WTC11 (cell line): ENCODE measurements at regions not wholly inside any gene's neighbourhood (a gene's known extent, or its start where the extent isn't known, plus 50 kb on each side); places are given as distances from the start of the nearest gene placed in this dataset.

Experiments
- CBFB ChIP-seq: sonication (generic); formaldehyde crosslinking; IDR thresholded peaks from 2 replicates; pipeline ENCODE4 v1.8.1; 2022; ENCODE audit warnings: mild to moderate bottlenecking, low read depth, missing genetic modification reagents
- ESRRA ChIP-seq: sonication (generic); formaldehyde crosslinking; IDR thresholded peaks from 2 replicates; pipeline ENCODE4 v1.8.1; 2022; ENCODE audit warnings: mild to moderate bottlenecking, missing genetic modification reagents, borderline replicate concordance
- IRF2 ChIP-seq: sonication (generic); formaldehyde crosslinking; IDR thresholded peaks from 2 replicates; pipeline ENCODE4 v1.8.0; 2022; ENCODE audit warnings: low read depth, missing genetic modification reagents, borderline replicate concordance
- ZNF232 ChIP-seq: sonication (generic); formaldehyde crosslinking; IDR thresholded peaks from 2 replicates; pipeline ENCODE4 v1.8.0; 2022; ENCODE audit warnings: mild to moderate bottlenecking, missing genetic modification reagents
- TF ChIP-seq, protein P1 (sequence below): fragments of 200-600 bp; IDR thresholded peaks from 2 replicates; pipeline ENCODE4 v1.8.0; 2022; ENCODE audit warnings: antibody characterized with exemption

- TF ChIP-seq, protein P1, sequence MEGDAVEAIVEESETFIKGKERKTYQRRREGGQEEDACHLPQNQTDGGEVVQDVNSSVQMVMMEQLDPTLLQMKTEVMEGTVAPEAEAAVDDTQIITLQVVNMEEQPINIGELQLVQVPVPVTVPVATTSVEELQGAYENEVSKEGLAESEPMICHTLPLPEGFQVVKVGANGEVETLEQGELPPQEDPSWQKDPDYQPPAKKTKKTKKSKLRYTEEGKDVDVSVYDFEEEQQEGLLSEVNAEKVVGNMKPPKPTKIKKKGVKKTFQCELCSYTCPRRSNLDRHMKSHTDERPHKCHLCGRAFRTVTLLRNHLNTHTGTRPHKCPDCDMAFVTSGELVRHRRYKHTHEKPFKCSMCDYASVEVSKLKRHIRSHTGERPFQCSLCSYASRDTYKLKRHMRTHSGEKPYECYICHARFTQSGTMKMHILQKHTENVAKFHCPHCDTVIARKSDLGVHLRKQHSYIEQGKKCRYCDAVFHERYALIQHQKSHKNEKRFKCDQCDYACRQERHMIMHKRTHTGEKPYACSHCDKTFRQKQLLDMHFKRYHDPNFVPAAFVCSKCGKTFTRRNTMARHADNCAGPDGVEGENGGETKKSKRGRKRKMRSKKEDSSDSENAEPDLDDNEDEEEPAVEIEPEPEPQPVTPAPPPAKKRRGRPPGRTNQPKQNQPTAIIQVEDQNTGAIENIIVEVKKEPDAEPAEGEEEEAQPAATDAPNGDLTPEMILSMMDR, result no peak
- no peak for TF ChIP-seq CBFB
- no peak for TF ChIP-seq IRF2 (CRISPR knock-in tag)
- no peak for TF ChIP-seq ESRRA (CRISPR knock-in tag)
- TF ChIP-seq ZNF232 (CRISPR knock-in tag), result no peak
Measured at GRCh38 chr14:61891810-61892209, 129.6 kb downstream of the SNAPC1 start.
